22Rv1 (cell line): ENCODE measurements at regions not wholly inside any gene's neighbourhood (a gene's known extent, or its start where the extent isn't known, plus 50 kb on each side); places are given as distances from the start of the nearest gene placed in this dataset.

ENCODE experiments used
- CTCF ChIP-seq: fragments of 450-650 bp; IDR thresholded peaks from 2 replicates; pipeline ENCODE4 v1.5.1; 2017; ENCODE audit warnings: mild to moderate bottlenecking
- ZFX ChIP-seq: fragments of 450-650 bp; IDR thresholded peaks from 2 replicates; pipeline ENCODE4 v1.6.1; 2017; ENCODE audit warnings: antibody characterized with exemption, borderline replicate concordance

- TF ChIP-seq CTCF (no peak), ZFX (no peak)
These were observed 682.0 kb upstream of the ID2 start for GRCh38 chr2:7999683-8000476.
